Gastroesophageal sphincter (tissue), 4 donors: ENCODE measurements at regions not wholly inside any gene's neighbourhood (a gene's known extent, or its start where the extent isn't known, plus 50 kb on each side); places are given as distances from the start of the nearest gene placed in this dataset.

Experiments
- ATAC-seq: fragments of 150-250 bp; one replicate; pipeline ENCODE4 v1.9.1; 2016; ENCODE audit warnings: mild to moderate bottlenecking, moderate library complexity
- H3K27ac ChIP-seq, 4 donors: fragments of 200-600 bp; sonication (generic) in 3 of 4; 1 replicate in 3 of 4; 2 replicates in 1 of 4; pipeline ENCODE4 v1.5.1; 2016 to 2019
- H3K27me3 ChIP-seq: fragments of 200-600 bp; sonication (generic); one replicate; pipeline ENCODE4 v1.5.1; 2019
- H3K36me3 ChIP-seq, 2 donors: fragments of 200-600 bp; sonication (generic); one replicate each; pipeline ENCODE4 v1.5.1; 2019; ENCODE audit warnings: control low read depth in 1 of 2
- H3K4me1 ChIP-seq, 3 donors: fragments of 200-600 bp; sonication (generic); 1 replicate in 2 of 3; 2 replicates in 1 of 3; pipeline ENCODE4 v1.5.1; 2016 to 2019; ENCODE audit warnings: control low read depth in 2 of 3
- H3K4me3 ChIP-seq, 2 donors: fragments of 200-600 bp; sonication (generic); one replicate each; pipeline ENCODE4 v1.5.1; 2019; ENCODE audit warnings: mild to moderate bottlenecking in 1 of 2, moderate library complexity in 1 of 2
- H3K9me3 ChIP-seq, 3 donors: fragments of 200-600 bp; sonication (generic); one replicate each; pipeline ENCODE4 v1.5.1; 2017 to 2019; ENCODE audit warnings: control low read depth in 2 of 3
- CTCF ChIP-seq, 4 experiments: fragments of 200-600 bp in 2 of 4; fragments of 450-650 bp in 2 of 4; sonication (generic) in 1 of 4; IDR thresholded peaks; one replicate each; pipeline ENCODE4 v1.5.1; 2017 to 2019; ENCODE audit warnings: antibody characterized with exemption in 4 of 4, mild to moderate bottlenecking in 2 of 4, moderate library complexity in 2 of 4
- EP300 ChIP-seq: sonication (generic); formaldehyde crosslinking; IDR thresholded peaks from one replicate; pipeline ENCODE4 v1.6.1; 2017; ENCODE audit warnings: antibody characterized with exemption, mild to moderate bottlenecking
- POLR2A ChIP-seq, 2 donors: fragments of 450-650 bp; IDR thresholded peaks; one replicate each; pipeline ENCODE4 v1.6.1; 2017; ENCODE audit warnings: antibody characterized with exemption in 2 of 2, mild to moderate bottlenecking in 2 of 2, moderate library complexity in 1 of 2
- POLR2AphosphoS5 ChIP-seq: sonication (generic); formaldehyde crosslinking; IDR thresholded peaks from one replicate; pipeline ENCODE4 v1.6.1; 2017; ENCODE audit warnings: antibody characterized with exemption
- WGBS, 2 donors: methylation state at CpG; one replicate each; pipeline ENCODE4 v1.1.5; 2018; ENCODE audit warnings: low coverage in 1 of 2; 5-methylcytosine and 5-hydroxymethylcytosine counted together
- small RNA-seq, 4 donors: library from RNA; depleted of rRNA; stranded (forward); fragments of <200 nt; gene quantifications; one replicate each; pipeline ENCODE3, GENCODE V24; 2016

- ATAC-seq = no peak
- Histone ChIP-seq H3K27ac (no peak overlapping the region), H3K36me3 (no peaks in the 10 kb centered on the region), H3K27me3 (no peaks in the 10 kb centered on the region), H3K4me3 (no peak overlapping the region), H3K9me3 (no peaks in the 10 kb centered on the region), H3K4me1 (peaks cover 0 to 15% (median 0%) of the 10 kb centered on the region in 3 donors)
- WGBS, 2 donors = 76 to 85% methylated on average over 6 to 11 of the region's 11 CpGs
- TF ChIP-seq EP300 (no peak), POLR2A (IDR thresholded peaks at IDR 0.05) (no peak), POLR2AphosphoS5 (no peak), CTCF (IDR thresholded peaks at IDR 0.05) (no peak)
Measured at GRCh38 chr6:1558388-1558787, 51.3 kb upstream of the FOXC1 start.

Small RNA genes in the stretch of these regions (small RNA-seq; reads per million reads assigned to genes)
- 0 reads per million in 4 donors for gene RN7SL352P
